ENCODE measurements at regions not wholly inside any gene's neighbourhood (a gene's known extent, or its start where the extent isn't known, plus 50 kb on each side); places are given as distances from the start of the nearest gene placed in this dataset.

DNA sequence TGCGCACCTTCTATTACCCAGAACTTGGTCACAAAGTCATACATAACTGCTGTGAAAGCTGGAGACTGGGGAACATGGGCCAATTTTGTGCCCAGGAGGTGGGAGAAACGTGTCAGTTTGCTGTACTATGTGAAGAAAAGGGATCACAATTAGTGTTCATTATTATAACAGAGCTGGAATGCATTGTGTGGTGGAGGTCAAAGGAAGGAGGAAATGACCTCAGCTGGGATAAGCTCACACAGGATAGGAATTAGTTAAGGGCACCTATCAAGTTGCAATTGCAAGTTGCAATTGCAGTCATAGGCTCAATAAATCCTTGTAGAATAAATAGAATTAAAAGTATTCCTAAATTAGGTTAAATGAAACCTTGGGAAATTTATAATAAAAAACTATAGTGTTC lies 103.9 kb upstream of the OBI1 start:
- TF ChIP-seq POLR2A (IDR thresholded peaks at IDR 0.05): no peak
- TF ChIP-seq, protein P1, sequence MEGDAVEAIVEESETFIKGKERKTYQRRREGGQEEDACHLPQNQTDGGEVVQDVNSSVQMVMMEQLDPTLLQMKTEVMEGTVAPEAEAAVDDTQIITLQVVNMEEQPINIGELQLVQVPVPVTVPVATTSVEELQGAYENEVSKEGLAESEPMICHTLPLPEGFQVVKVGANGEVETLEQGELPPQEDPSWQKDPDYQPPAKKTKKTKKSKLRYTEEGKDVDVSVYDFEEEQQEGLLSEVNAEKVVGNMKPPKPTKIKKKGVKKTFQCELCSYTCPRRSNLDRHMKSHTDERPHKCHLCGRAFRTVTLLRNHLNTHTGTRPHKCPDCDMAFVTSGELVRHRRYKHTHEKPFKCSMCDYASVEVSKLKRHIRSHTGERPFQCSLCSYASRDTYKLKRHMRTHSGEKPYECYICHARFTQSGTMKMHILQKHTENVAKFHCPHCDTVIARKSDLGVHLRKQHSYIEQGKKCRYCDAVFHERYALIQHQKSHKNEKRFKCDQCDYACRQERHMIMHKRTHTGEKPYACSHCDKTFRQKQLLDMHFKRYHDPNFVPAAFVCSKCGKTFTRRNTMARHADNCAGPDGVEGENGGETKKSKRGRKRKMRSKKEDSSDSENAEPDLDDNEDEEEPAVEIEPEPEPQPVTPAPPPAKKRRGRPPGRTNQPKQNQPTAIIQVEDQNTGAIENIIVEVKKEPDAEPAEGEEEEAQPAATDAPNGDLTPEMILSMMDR (IDR thresholded peaks at IDR 0.05): no peak
